ENCODE measurements at regions not wholly inside any gene's neighbourhood (a gene's known extent, or its start where the extent isn't known, plus 50 kb on each side); places are given as distances from the start of the nearest gene placed in this dataset.

- Histone ChIP-seq H3K4me3 (replicated peaks in 1 of 2; ENCODE audit: low read depth in 1 of 2, low read length in 2 of 2) (no peak overlapping the region), H3K4me1 (ENCODE audit: control insufficient read depth in 1 of 2, insufficient read depth in 2 of 2, low read length in 2 of 2) (peaks cover 0 to 7% of the 10 kb centered on the region in 2 experiments; a peak in 1 of 4 replicates), H2AFZ (ENCODE audit: low read depth, low read length, poor library complexity, severe bottlenecking) (no peak overlapping the region), H4K20me1 (ENCODE audit: insufficient read depth) (no peaks in the 10 kb centered on the region), H3K27me3 (ENCODE audit: insufficient read depth, low read length) (no peaks in the 10 kb centered on the region), H3K36me3 (ENCODE audit: control insufficient read depth in 1 of 2, insufficient read depth in 2 of 2, low read length in 2 of 2) (no peaks in the 10 kb centered on the region), H3K79me2 (ENCODE audit: insufficient read depth, low read length) (no peaks in the 10 kb centered on the region), H3K4me2 (ENCODE audit: low read length) (no peak overlapping the region), H3K9me2 (ENCODE audit: insufficient read depth) (no peaks in the 10 kb centered on the region), H3K9ac (ENCODE audit: low read length) (no peak overlapping the region), H3K9me3 (ENCODE audit: control insufficient read depth in 1 of 2, insufficient read depth in 1 of 2, low read depth in 1 of 2, low read length in 2 of 2) (no peaks in the 10 kb centered on the region), H3K27ac (ENCODE audit: low read depth, low read length) (no peak overlapping the region)
- BruUV-seq (replicated peaks) = no TSS peak
- CTCF ChIA-PET = no interaction called here
- DNase-seq (ENCODE audit: low read depth, low spot score) = no peak
- TF ChIP-seq ZNF274 (IDR thresholded peaks at IDR 0.05; ENCODE audit: low read depth, low read length) = no peak
- TF ChIP-seq, protein P1, sequence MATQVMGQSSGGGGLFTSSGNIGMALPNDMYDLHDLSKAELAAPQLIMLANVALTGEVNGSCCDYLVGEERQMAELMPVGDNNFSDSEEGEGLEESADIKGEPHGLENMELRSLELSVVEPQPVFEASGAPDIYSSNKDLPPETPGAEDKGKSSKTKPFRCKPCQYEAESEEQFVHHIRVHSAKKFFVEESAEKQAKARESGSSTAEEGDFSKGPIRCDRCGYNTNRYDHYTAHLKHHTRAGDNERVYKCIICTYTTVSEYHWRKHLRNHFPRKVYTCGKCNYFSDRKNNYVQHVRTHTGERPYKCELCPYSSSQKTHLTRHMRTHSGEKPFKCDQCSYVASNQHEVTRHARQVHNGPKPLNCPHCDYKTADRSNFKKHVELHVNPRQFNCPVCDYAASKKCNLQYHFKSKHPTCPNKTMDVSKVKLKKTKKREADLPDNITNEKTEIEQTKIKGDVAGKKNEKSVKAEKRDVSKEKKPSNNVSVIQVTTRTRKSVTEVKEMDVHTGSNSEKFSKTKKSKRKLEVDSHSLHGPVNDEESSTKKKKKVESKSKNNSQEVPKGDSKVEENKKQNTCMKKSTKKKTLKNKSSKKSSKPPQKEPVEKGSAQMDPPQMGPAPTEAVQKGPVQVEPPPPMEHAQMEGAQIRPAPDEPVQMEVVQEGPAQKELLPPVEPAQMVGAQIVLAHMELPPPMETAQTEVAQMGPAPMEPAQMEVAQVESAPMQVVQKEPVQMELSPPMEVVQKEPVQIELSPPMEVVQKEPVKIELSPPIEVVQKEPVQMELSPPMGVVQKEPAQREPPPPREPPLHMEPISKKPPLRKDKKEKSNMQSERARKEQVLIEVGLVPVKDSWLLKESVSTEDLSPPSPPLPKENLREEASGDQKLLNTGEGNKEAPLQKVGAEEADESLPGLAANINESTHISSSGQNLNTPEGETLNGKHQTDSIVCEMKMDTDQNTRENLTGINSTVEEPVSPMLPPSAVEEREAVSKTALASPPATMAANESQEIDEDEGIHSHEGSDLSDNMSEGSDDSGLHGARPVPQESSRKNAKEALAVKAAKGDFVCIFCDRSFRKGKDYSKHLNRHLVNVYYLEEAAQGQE (IDR thresholded peaks at IDR 0.05; ENCODE audit: low read depth) = no peak
- no peak for TF ChIP-seq CBX3 (IDR thresholded peaks at IDR 0.05; ENCODE audit: low read depth)
- no peak for TF ChIP-seq RAD21 (IDR thresholded peaks at IDR 0.05; ENCODE audit: low read depth)
- no peak for TF ChIP-seq YY1 (IDR thresholded peaks at IDR 0.05; ENCODE audit: extremely low read depth, insufficient replicate concordance, low read depth, low read length)
- no peak for TF ChIP-seq FOSL1 (IDR thresholded peaks at IDR 0.05; ENCODE audit: low read depth)
- TF ChIP-seq, protein P2, sequence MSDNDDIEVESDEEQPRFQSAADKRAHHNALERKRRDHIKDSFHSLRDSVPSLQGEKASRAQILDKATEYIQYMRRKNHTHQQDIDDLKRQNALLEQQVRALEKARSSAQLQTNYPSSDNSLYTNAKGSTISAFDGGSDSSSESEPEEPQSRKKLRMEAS (IDR thresholded peaks at IDR 0.05) = no peak
- TF ChIP-seq ZFX (IDR thresholded peaks at IDR 0.05) = no peak
- TF ChIP-seq, protein P3, sequence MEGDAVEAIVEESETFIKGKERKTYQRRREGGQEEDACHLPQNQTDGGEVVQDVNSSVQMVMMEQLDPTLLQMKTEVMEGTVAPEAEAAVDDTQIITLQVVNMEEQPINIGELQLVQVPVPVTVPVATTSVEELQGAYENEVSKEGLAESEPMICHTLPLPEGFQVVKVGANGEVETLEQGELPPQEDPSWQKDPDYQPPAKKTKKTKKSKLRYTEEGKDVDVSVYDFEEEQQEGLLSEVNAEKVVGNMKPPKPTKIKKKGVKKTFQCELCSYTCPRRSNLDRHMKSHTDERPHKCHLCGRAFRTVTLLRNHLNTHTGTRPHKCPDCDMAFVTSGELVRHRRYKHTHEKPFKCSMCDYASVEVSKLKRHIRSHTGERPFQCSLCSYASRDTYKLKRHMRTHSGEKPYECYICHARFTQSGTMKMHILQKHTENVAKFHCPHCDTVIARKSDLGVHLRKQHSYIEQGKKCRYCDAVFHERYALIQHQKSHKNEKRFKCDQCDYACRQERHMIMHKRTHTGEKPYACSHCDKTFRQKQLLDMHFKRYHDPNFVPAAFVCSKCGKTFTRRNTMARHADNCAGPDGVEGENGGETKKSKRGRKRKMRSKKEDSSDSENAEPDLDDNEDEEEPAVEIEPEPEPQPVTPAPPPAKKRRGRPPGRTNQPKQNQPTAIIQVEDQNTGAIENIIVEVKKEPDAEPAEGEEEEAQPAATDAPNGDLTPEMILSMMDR (IDR thresholded peaks at IDR 0.05 in 2 of 3, conservative IDR thresholded peaks at IDR 0.05 in 1 of 3; ENCODE audit: borderline replicate concordance in 1 of 3, insufficient read depth in 1 of 3, low read depth in 2 of 3, low read length in 2 of 3) = no peak
- no peak for TF ChIP-seq ATF3 (IDR thresholded peaks at IDR 0.05)
- no peak for TF ChIP-seq POLR2AphosphoS5 (IDR thresholded peaks at IDR 0.05; ENCODE audit: low read depth, low read length)
- no peak for TF ChIP-seq SP1 (IDR thresholded peaks at IDR 0.05; ENCODE audit: low read depth)
- TF ChIP-seq SRF (IDR thresholded peaks at IDR 0.05; ENCODE audit: low read depth) = no peak
- intact Hi-C loops (cut with micrococcal nuclease) = no loop called here
- POLR2A ChIA-PET = no interaction called here
- no peak for ATAC-seq
- RAD21 ChIA-PET (ENCODE audit: low non-redundant PET in 1 of 2, low total read pairs in 2 of 2, uncharacterized antibody in 2 of 2, unreplicated experiment in 2 of 2) = no interaction called here
Measured at GRCh38 chr7:46288010-46288409, 366.9 kb upstream of the IGFBP3 start.
